ENCODE measurements at regions not wholly inside any gene's neighbourhood (a gene's known extent, or its start where the extent isn't known, plus 50 kb on each side); places are given as distances from the start of the nearest gene placed in this dataset.

- DNase-seq (ENCODE audit: low read depth, low spot score): no peak
Measured at GRCh38 chr1:173400387-173400995, 76.6 kb upstream of the PRDX6 start.

GRCh38 chr1:173403996-173404395 is 73.1 kb upstream of the PRDX6 start:
- DNase-seq (ENCODE audit: low read depth, low spot score): no peak

- DNase-seq (ENCODE audit: low read depth, low spot score): no peak
Measured at GRCh38 chr1:173405281-173405680, 71.9 kb upstream of the PRDX6 start.

GRCh38 chr1:173405834-173406233 is 71.3 kb upstream of the PRDX6 start:
- no peak for DNase-seq (ENCODE audit: low read depth, low spot score)

GRCh38 chr1:173406783-173407230 is 70.3 kb upstream of the PRDX6 start:
- DNase-seq (ENCODE audit: low read depth, low spot score): no peak

- no peak for DNase-seq (ENCODE audit: low read depth, low spot score)
Measured at GRCh38 chr1:173407846-173408245, 69.3 kb upstream of the PRDX6 start.

- no peak for DNase-seq (ENCODE audit: low read depth, low spot score)
Measured at GRCh38 chr1:173408886-173409285, 68.2 kb upstream of the PRDX6 start.

GRCh38 chr1:173409613-173410012 is 67.5 kb upstream of the PRDX6 start:
- DNase-seq (ENCODE audit: low read depth, low spot score): no peak

GRCh38 chr1:173410133-173410793 is 66.9 kb upstream of the PRDX6 start:
- DNase-seq (ENCODE audit: low read depth, low spot score): no peak

- DNase-seq (ENCODE audit: low read depth, low spot score): no peak
Measured at GRCh38 chr1:173410794-173411236, 66.3 kb upstream of the PRDX6 start.

- no peak for DNase-seq (ENCODE audit: low read depth, low spot score)
Measured at GRCh38 chr1:173411835-173412742, 65.0 kb upstream of the PRDX6 start.

GRCh38 chr1:173413271-173413707 is 63.8 kb upstream of the PRDX6 start:
- DNase-seq (ENCODE audit: low read depth, low spot score): no peak

GRCh38 chr1:173414136-173414535 is 63.0 kb upstream of the PRDX6 start:
- no peak for DNase-seq (ENCODE audit: low read depth, low spot score)

GRCh38 chr1:173414539-173415226 is 62.5 kb upstream of the PRDX6 start:
- DNase-seq (ENCODE audit: low read depth, low spot score): no peak

GRCh38 chr1:173415490-173415889 is 61.6 kb upstream of the PRDX6 start:
- no peak for DNase-seq (ENCODE audit: low read depth, low spot score)

- no peak for DNase-seq (ENCODE audit: low read depth, low spot score)
Measured at GRCh38 chr1:173415905-173416450, 61.2 kb upstream of the PRDX6 start.

- DNase-seq (ENCODE audit: low read depth, low spot score): no peak
Measured at GRCh38 chr1:173417563-173417962, 59.6 kb upstream of the PRDX6 start.

GRCh38 chr1:173418107-173418985 is 58.8 kb upstream of the PRDX6 start:
- no peak for DNase-seq (ENCODE audit: low read depth, low spot score)

GRCh38 chr1:173420330-173420806 is 56.8 kb upstream of the PRDX6 start:
- peak; percentile 58 for DNase-seq (ENCODE audit: low read depth, low spot score)

GRCh38 chr1:173421286-173421685 is 55.8 kb upstream of the PRDX6 start:
- no peak for DNase-seq (ENCODE audit: low read depth, low spot score)

Data from brain pericyte (primary cell).